NCI-H1092 treated with DMSO at 0.1 percent for 48 hours (cell line): ENCODE measurements at regions not wholly inside any gene's neighbourhood (a gene's known extent, or its start where the extent isn't known, plus 50 kb on each side); places are given as distances from the start of the nearest gene placed in this dataset.
"Not testable (repeated sequence)": the region's sequence is repeated elsewhere in the genome, so short reads cannot be mapped to it uniquely, and the experiment has no call there.

Experiments used
- DNase-seq: peaks from one replicate; lab custom pipeline; 2025; lab: John Stamatoyannopoulos, UW

- DNase-seq, result no peak
Measured at GRCh38 chr18:68429111-68429510, 285.8 kb downstream of the TMX3 start.

- no peak for DNase-seq
Measured at GRCh38 chr18:68428661-68429060, 286.2 kb downstream of the TMX3 start.

GRCh38 chr18:68427951-68428401 lies 286.9 kb downstream of the TMX3 start:
- DNase-seq, result no peak

- DNase-seq, result no peak
Measured at GRCh38 chr18:68426731-68427315, 288.1 kb downstream of the TMX3 start.

GRCh38 chr18:68418881-68419280 lies 296.0 kb downstream of the TMX3 start:
- DNase-seq, result no peak

- DNase-seq, result no peak
Measured at GRCh38 chr18:68418226-68418868, 296.6 kb downstream of the TMX3 start.

GRCh38 chr18:68417826-68418225 lies 297.1 kb downstream of the TMX3 start:
- DNase-seq, result no peak

GRCh38 chr18:68417166-68417799 lies 297.6 kb downstream of the TMX3 start:
- DNase-seq, result no peak

GRCh38 chr18:68414407-68414806 lies 300.5 kb downstream of the TMX3 start:
- no peak for DNase-seq

- no peak for DNase-seq
Measured at GRCh38 chr18:68409576-68409975, 305.3 kb downstream of the TMX3 start.

- no peak for DNase-seq
Measured at GRCh38 chr18:68406761-68407160, 308.1 kb downstream of the TMX3 start.

GRCh38 chr18:68402784-68403183 lies 312.1 kb downstream of the TMX3 start:
- no peak for DNase-seq

GRCh38 chr18:68400889-68401288 lies 314.0 kb downstream of the TMX3 start:
- no peak for DNase-seq

- DNase-seq, result no peak
Measured at GRCh38 chr18:68399721-68400120, 315.2 kb downstream of the TMX3 start.

GRCh38 chr18:68397241-68398035 lies 317.5 kb downstream of the TMX3 start:
- DNase-seq, result no peak

- DNase-seq, result no peak
Measured at GRCh38 chr18:68394705-68395104, 320.2 kb downstream of the TMX3 start.

- DNase-seq, result no peak
Measured at GRCh38 chr18:68391801-68392200, 323.1 kb downstream of the TMX3 start.

GRCh38 chr18:68387246-68387645 lies 327.7 kb downstream of the TMX3 start:
- DNase-seq, result no peak

GRCh38 chr18:68383979-68384378 lies 330.9 kb downstream of the TMX3 start:
- not testable (repeated sequence) for DNase-seq

GRCh38 chr18:68376926-68377325 lies 338.0 kb downstream of the TMX3 start:
- no peak for DNase-seq

GRCh38 chr18:68362907-68363306 lies 352.0 kb downstream of the TMX3 start:
- no peak for DNase-seq

GRCh38 chr18:68355637-68356036 lies 359.3 kb downstream of the TMX3 start:
- no peak for DNase-seq

- DNase-seq, result no peak
Measured at GRCh38 chr18:68354176-68354575, 360.7 kb downstream of the TMX3 start.
